ENCODE measurements at regions not wholly inside any gene's neighbourhood (a gene's known extent, or its start where the extent isn't known, plus 50 kb on each side); places are given as distances from the start of the nearest gene placed in this dataset.

DNA sequence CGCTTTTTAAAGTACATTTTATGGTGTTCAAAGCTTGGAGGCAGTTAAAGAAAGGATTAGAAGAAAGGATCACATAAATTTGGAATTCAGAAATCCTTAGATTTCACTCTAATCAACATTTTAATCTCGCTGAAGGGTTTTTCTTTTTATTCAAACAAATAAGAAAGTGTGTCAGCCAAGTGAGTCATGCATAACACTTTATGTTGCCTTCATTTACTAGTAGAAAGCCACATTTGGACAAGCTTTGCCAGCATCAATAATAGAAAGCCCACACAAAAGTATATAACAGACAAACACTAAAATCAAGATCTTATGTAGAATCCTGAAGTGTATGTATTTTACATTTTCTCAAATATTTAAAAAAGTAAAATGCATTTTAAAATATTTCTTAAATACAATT lies 154.9 kb upstream of the TRPC4 start:
- TF ChIP-seq POLR2A (IDR thresholded peaks at IDR 0.05) = no peak
- TF ChIP-seq, protein P1, sequence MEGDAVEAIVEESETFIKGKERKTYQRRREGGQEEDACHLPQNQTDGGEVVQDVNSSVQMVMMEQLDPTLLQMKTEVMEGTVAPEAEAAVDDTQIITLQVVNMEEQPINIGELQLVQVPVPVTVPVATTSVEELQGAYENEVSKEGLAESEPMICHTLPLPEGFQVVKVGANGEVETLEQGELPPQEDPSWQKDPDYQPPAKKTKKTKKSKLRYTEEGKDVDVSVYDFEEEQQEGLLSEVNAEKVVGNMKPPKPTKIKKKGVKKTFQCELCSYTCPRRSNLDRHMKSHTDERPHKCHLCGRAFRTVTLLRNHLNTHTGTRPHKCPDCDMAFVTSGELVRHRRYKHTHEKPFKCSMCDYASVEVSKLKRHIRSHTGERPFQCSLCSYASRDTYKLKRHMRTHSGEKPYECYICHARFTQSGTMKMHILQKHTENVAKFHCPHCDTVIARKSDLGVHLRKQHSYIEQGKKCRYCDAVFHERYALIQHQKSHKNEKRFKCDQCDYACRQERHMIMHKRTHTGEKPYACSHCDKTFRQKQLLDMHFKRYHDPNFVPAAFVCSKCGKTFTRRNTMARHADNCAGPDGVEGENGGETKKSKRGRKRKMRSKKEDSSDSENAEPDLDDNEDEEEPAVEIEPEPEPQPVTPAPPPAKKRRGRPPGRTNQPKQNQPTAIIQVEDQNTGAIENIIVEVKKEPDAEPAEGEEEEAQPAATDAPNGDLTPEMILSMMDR (IDR thresholded peaks at IDR 0.05) = no peak
